ENCODE measurements at regions not wholly inside any gene's neighbourhood (a gene's known extent, or its start where the extent isn't known, plus 50 kb on each side); places are given as distances from the start of the nearest gene placed in this dataset.

- ATAC-seq: no peak
- intact Hi-C loops (cut with DNase I): no loop called here
- TF ChIP-seq POLR2A (IDR thresholded peaks at IDR 0.05) (no peak), CTCF (IDR thresholded peaks at IDR 0.05) (no peak)
- Histone ChIP-seq H3K27ac (no peak overlapping the region), H3K4me1 (no peaks in the 10 kb centered on the region), H3K9me3 (no peaks in the 10 kb centered on the region), H3K36me3 (replicated peaks in 1 of 2; ENCODE audit: insufficient read depth in 1 of 2, low read depth in 2 of 2) (no peaks in the 10 kb centered on the region), H3K4me3 (no peak overlapping the region), H3K27me3 (no peaks in the 10 kb centered on the region)
- no peak for DNase-seq
- WGBS, 2 donors: 78 to 92% methylated on average over 4 of the region's 4 CpGs
Observed at GRCh38 chr10:44467900-44468299, 83.0 kb upstream of the CXCL12 start.

- H3K36me3 ChIP-seq (replicated peaks in 1 of 2; ENCODE audit: insufficient read depth in 1 of 2, low read depth in 2 of 2): no peaks in the 10 kb centered on the region
- H3K9me3 ChIP-seq: no peaks in the 10 kb centered on the region
- no peak overlapping the region for H3K27ac ChIP-seq
- WGBS, 2 donors: 86 to 92% methylated on average over 11 of the region's 11 CpGs
- DNase-seq (no peak), ATAC-seq (no peak)
- H3K4me1 ChIP-seq: no peaks in the 10 kb centered on the region
- no peak overlapping the region for H3K4me3 ChIP-seq
- intact Hi-C loops (cut with DNase I): no loop called here
- no peak for TF ChIP-seq CTCF (IDR thresholded peaks at IDR 0.05)
- TF ChIP-seq POLR2A (IDR thresholded peaks at IDR 0.05): no peak
- H3K27me3 ChIP-seq: no peaks in the 10 kb centered on the region
Observed at GRCh38 chr10:44468525-44468924, 83.6 kb upstream of the CXCL12 start.

DNA sequence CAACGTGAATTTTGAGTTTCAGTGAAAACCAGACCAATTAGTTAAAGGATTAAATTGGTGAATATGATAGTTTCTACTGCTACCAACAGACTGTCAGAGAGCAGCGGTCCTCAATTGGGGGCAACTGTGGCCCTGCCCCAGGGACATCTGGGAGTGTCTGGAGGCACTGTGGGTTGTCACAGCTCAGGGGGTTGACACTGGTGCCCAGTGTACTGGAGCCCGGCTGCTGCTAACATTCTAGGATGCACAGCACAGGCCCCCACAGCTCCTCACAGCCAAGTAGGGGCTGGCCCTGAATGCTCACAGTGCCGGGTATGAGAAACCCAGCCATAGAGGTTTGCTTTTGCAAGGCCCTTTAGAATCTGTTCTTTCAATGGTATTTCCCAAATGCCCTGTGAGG, 84.1 kb upstream of the CXCL12 start:
- TF ChIP-seq POLR2A (IDR thresholded peaks at IDR 0.05) (no peak), CTCF (IDR thresholded peaks at IDR 0.05) (no peak)
- no peak overlapping the region for H3K27ac ChIP-seq
- no peak overlapping the region for H3K4me3 ChIP-seq
- WGBS, 2 donors: 75 to 77% methylated on average over 3 to 4 of the region's 4 CpGs
- H3K4me1 ChIP-seq: no peaks in the 10 kb centered on the region
- H3K9me3 ChIP-seq: no peaks in the 10 kb centered on the region
- no peaks in the 10 kb centered on the region for H3K36me3 ChIP-seq (replicated peaks in 1 of 2; ENCODE audit: insufficient read depth in 1 of 2, low read depth in 2 of 2)
- H3K27me3 ChIP-seq: no peaks in the 10 kb centered on the region
- DNase-seq (no peak), ATAC-seq (no peak)
- intact Hi-C loops (cut with DNase I): no loop called here

DNA sequence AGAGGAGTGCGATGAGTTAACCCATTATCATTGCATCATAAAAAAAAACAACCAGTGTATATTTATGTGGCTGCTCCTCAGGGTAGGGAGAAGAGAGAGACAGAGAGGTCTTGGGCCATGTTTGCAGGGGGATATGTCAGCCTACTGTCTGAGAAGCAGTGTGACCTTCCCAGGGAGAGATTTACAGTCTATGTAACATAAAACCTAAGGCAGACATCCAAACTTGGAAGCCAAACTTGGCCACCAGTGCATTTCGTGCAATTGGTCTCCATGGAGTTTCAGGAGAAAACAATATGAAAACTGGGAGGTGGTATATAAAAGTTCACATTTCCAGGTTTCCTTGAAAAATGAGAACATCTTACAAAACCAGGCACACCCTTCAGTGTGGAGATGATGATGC, 85.9 kb upstream of the CXCL12 start:
- H3K36me3 ChIP-seq (replicated peaks in 1 of 2; ENCODE audit: insufficient read depth in 1 of 2, low read depth in 2 of 2): no peaks in the 10 kb centered on the region
- DNase-seq (no peak), ATAC-seq (no peak)
- intact Hi-C loops (cut with DNase I): no loop called here
- 69 to 79% methylated on average over 2 of the region's 2 CpGs for WGBS, 2 donors
- no peak overlapping the region for H3K27ac ChIP-seq
- TF ChIP-seq POLR2A (IDR thresholded peaks at IDR 0.05) (no peak), CTCF (IDR thresholded peaks at IDR 0.05) (no peak)
- no peaks in the 10 kb centered on the region for H3K27me3 ChIP-seq
- H3K9me3 ChIP-seq: no peaks in the 10 kb centered on the region
- H3K4me1 ChIP-seq: no peaks in the 10 kb centered on the region
- no peak overlapping the region for H3K4me3 ChIP-seq

GRCh38 chr10:44471410-44471809, 86.5 kb upstream of the CXCL12 start:
- 76 to 77% methylated on average over 4 to 5 of the region's 5 CpGs for WGBS, 2 donors
- no peak for TF ChIP-seq CTCF (IDR thresholded peaks at IDR 0.05)
- DNase-seq: no peak
- no peaks in the 10 kb centered on the region for H3K36me3 ChIP-seq (replicated peaks in 1 of 2; ENCODE audit: insufficient read depth in 1 of 2, low read depth in 2 of 2)
- no peak overlapping the region for H3K27ac ChIP-seq
- ATAC-seq: no peak
- intact Hi-C loops (cut with DNase I): no loop called here
- H3K9me3 ChIP-seq: no peaks in the 10 kb centered on the region
- H3K4me1 ChIP-seq: no peaks in the 10 kb centered on the region
- H3K27me3 ChIP-seq: no peaks in the 10 kb centered on the region
- H3K4me3 ChIP-seq: no peak overlapping the region

All from body of pancreas (tissue), 4 donors.